K562 (cell line): ENCODE measurements at regions not wholly inside any gene's neighbourhood (a gene's known extent, or its start where the extent isn't known, plus 50 kb on each side); places are given as distances from the start of the nearest gene placed in this dataset.
A peak's percentile ranks its signal among the peaks of the same experiment; 100 is the strongest.

Experiments used
- ESRRB ChIP-seq: fragments of 250-450 bp; sonication (Bioruptor Pico); IDR thresholded peaks from 2 replicates; pipeline ENCODE4 v1.5.0; 2020; ENCODE audit warnings: mild to moderate bottlenecking, moderate library complexity, borderline replicate concordance
- EWSR1 ChIP-seq: fragments of 450-650 bp; IDR thresholded peaks from 2 replicates; pipeline ENCODE4 v1.6.1; 2018; ENCODE audit warnings: borderline replicate concordance, mild to moderate bottlenecking, low read depth, moderate library complexity; ENCODE audit not compliant: partially characterized antibody
- HEY1 ChIP-seq: fragments of 250-450 bp; sonication (Bioruptor Pico); IDR thresholded peaks from 2 replicates; pipeline ENCODE4 v1.5.0; 2020; ENCODE audit warnings: mild to moderate bottlenecking, moderate library complexity, borderline replicate concordance
- HMG20B ChIP-seq: fragments of 250-450 bp; sonication (Bioruptor Pico); IDR thresholded peaks from 2 replicates; pipeline ENCODE4 v1.5.0; 2021; ENCODE audit warnings: mild to moderate bottlenecking
- HOXB6 ChIP-seq: fragments of 250-450 bp; sonication (Bioruptor Pico); IDR thresholded peaks from 2 replicates; pipeline ENCODE4 v1.5.1; 2022; ENCODE audit warnings: mild to moderate bottlenecking, borderline replicate concordance
- KAT2B ChIP-seq: IDR thresholded peaks from one replicate; pipeline ENCODE4 v1.6.1; 2012; ENCODE audit warnings: low read depth, mild to moderate bottlenecking, control low read depth, inconsistent platforms, low read length, moderate library complexity
- KDM2B ChIP-seq: fragments of 250-450 bp; sonication (Bioruptor Pico); IDR thresholded peaks from 2 replicates; pipeline ENCODE4 v1.8.0; 2021; ENCODE audit warnings: mild to moderate bottlenecking, moderate library complexity
- KLF16 ChIP-seq: IDR thresholded peaks from 2 replicates; pipeline ENCODE4 v1.6.1; 2016; ENCODE audit warnings: antibody characterized with exemption
- LARP7 ChIP-seq: fragments of 450-650 bp; IDR thresholded peaks from 2 replicates; pipeline ENCODE4 v1.6.1; 2016
- LEF1 ChIP-seq: fragments of 450-650 bp; IDR thresholded peaks from 2 replicates; pipeline ENCODE4 v1.6.1; 2016; ENCODE audit warnings: mild to moderate bottlenecking
- MBD2 ChIP-seq: sonication (generic); IDR thresholded peaks from 2 replicates; pipeline ENCODE4 v1.6.1; 2016; ENCODE audit warnings: low read depth, borderline replicate concordance
- MCM2 ChIP-seq: fragments of 450-650 bp; IDR thresholded peaks from 2 replicates; pipeline ENCODE4 v1.6.1; 2017; ENCODE audit warnings: low read depth, mild to moderate bottlenecking
- SMAD1 ChIP-seq: fragments of 150-350 bp; IDR thresholded peaks from 2 replicates; pipeline ENCODE4 v1.6.1; 2014; ENCODE audit warnings: low read length, low read depth; ENCODE audit not compliant: partially characterized antibody
- ZBTB43 ChIP-seq: sonication (generic); formaldehyde crosslinking; IDR thresholded peaks from 2 replicates; pipeline ENCODE4 v1.8.0; 2023; ENCODE audit warnings: mild to moderate bottlenecking, missing genetic modification reagents
- ZNF224 ChIP-seq: sonication (generic); formaldehyde crosslinking; IDR thresholded peaks from 2 replicates; pipeline ENCODE4 v1.8.0; 2022; ENCODE audit warnings: mild to moderate bottlenecking, missing genetic modification reagents
- ZNF239 ChIP-seq: fragments of 250-450 bp; sonication (Bioruptor Pico); IDR thresholded peaks from 2 replicates; pipeline ENCODE4 v1.4.0; 2020; ENCODE audit warnings: mild to moderate bottlenecking
- ZNF583 ChIP-seq: fragments of 250-450 bp; sonication (Bioruptor Pico); IDR thresholded peaks from 2 replicates; pipeline ENCODE4 v1.4.0; 2020
- ZNF695 ChIP-seq: fragments of 450-650 bp; formaldehyde crosslinking; IDR thresholded peaks from 2 replicates; pipeline ENCODE4 v1.4.0; 2020; ENCODE audit warnings: mild to moderate bottlenecking, moderate library complexity
- ZNF699 ChIP-seq: fragments of 250-450 bp; sonication (Bioruptor Pico); IDR thresholded peaks from 2 replicates; pipeline ENCODE4 v1.8.0; 2021; ENCODE audit warnings: mild to moderate bottlenecking, moderate library complexity; ENCODE audit not compliant: insufficient replicate concordance
- TF ChIP-seq, protein P1 (sequence below): fragments of 450-650 bp; IDR thresholded peaks from 2 replicates; pipeline ENCODE4 v1.6.1; 2016; ENCODE audit warnings: antibody characterized with exemption
- TF ChIP-seq, protein P2 (sequence below): fragments of 450-650 bp; IDR thresholded peaks from 2 replicates; pipeline ENCODE4 v1.6.1; 2017; ENCODE audit warnings: antibody characterized with exemption, mild to moderate bottlenecking
- TF ChIP-seq, protein P3 (sequence below): fragments of 450-650 bp; formaldehyde crosslinking; IDR thresholded peaks from 2 replicates; pipeline ENCODE4 v1.4.0; 2022; ENCODE audit warnings: mild to moderate bottlenecking, moderate library complexity

DNA sequence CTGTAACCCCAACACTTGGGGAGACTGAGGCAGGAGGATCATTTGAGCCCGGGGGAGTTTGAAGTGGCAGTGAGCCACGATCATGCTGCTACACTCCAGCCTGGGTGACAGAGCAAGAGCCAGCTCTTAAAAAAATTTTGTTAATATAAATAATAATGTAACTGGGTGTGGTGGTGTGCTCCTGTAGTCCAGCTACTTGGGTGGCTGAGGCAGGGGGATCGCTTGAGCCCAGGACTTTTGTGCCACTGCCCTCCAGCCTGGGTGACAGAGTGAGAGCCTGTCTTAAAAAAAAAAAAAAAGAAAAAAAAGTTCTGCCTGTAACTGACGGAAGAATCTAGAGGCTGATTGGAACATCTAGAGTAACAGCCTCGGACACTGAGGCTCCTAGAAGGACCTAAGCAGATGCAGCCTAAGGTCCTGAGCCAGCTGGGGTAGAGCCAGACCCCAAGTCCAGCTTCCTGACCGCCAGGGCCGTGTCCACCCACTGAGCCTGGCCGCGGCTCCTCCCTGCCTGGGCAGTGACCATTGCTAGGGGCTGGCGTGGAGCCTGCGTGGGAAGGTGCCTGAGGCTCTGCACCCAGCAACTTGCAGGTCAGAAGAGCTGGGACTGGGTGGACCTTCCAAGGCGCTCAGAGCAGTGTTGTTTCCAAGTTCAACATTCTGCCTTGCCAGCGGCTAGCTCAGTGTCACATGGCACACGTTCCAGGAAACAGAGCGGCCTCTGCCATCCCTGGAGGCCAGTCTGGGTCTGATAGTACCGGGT, 209.4 kb upstream of the CIBAR2 start (continued):
- TF ChIP-seq EWSR1 (no peak), LEF1 (no peak), KAT2B (no peak), LARP7 (no peak), ZNF239 (no peak), MCM2 (no peak), HOXB6 (CRISPR knock-in tag) (no peak), MBD2 (no peak), HEY1 (CRISPR knock-in tag) (no peak), KLF16 (no peak), KDM2B (CRISPR knock-in tag) (no peak), SMAD1 (no peak), ZNF695 (CRISPR knock-in tag) (no peak), ZBTB43 (CRISPR knock-in tag) (no peak), HMG20B (CRISPR knock-in tag) (no peak), ZNF699 (CRISPR knock-in tag) (no peak), ZNF583 (CRISPR knock-in tag) (peak; percentile 44; the same call in 1 of the 2 replicates), ESRRB (CRISPR knock-in tag) (no peak), ZNF224 (CRISPR knock-in tag) (no peak)
- TF ChIP-seq, protein P1, sequence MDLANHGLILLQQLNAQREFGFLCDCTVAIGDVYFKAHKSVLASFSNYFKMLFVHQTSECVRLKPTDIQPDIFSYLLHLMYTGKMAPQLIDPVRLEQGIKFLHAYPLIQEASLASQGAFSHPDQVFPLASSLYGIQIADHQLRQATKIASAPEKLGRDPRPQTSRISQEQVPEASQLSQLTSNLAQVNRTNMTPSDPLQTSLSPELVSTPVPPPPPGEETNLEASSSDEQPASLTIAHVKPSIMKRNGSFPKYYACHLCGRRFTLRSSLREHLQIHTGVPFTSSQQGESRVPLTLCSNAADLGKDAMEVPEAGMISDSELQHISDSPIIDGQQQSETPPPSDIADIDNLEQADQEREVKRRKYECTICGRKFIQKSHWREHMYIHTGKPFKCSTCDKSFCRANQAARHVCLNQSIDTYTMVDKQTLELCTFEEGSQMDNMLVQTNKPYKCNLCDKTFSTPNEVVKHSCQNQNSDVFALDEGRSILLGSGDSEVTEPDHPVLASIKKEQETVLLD, result peak; percentile 45; the same call in 1 of the 2 replicates
- TF ChIP-seq, protein P2, sequence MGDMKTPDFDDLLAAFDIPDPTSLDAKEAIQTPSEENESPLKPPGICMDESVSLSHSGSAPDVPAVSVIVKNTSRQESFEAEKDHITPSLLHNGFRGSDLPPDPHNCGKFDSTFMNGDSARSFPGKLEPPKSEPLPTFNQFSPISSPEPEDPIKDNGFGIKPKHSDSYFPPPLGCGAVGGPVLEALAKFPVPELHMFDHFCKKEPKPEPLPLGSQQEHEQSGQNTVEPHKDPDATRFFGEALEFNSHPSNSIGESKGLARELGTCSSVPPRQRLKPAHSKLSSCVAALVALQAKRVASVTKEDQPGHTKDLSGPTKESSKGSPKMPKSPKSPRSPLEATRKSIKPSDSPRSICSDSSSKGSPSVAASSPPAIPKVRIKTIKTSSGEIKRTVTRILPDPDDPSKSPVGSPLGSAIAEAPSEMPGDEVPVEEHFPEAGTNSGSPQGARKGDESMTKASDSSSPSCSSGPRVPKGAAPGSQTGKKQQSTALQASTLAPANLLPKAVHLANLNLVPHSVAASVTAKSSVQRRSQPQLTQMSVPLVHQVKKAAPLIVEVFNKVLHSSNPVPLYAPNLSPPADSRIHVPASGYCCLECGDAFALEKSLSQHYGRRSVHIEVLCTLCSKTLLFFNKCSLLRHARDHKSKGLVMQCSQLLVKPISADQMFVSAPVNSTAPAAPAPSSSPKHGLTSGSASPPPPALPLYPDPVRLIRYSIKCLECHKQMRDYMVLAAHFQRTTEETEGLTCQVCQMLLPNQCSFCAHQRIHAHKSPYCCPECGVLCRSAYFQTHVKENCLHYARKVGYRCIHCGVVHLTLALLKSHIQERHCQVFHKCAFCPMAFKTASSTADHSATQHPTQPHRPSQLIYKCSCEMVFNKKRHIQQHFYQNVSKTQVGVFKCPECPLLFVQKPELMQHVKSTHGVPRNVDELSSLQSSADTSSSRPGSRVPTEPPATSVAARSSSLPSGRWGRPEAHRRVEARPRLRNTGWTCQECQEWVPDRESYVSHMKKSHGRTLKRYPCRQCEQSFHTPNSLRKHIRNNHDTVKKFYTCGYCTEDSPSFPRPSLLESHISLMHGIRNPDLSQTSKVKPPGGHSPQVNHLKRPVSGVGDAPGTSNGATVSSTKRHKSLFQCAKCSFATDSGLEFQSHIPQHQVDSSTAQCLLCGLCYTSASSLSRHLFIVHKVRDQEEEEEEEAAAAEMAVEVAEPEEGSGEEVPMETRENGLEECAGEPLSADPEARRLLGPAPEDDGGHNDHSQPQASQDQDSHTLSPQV, result peak; percentile 81
- TF ChIP-seq, protein P3, sequence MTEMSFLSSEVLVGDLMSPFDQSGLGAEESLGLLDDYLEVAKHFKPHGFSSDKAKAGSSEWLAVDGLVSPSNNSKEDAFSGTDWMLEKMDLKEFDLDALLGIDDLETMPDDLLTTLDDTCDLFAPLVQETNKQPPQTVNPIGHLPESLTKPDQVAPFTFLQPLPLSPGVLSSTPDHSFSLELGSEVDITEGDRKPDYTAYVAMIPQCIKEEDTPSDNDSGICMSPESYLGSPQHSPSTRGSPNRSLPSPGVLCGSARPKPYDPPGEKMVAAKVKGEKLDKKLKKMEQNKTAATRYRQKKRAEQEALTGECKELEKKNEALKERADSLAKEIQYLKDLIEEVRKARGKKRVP (CRISPR knock-in tag), result peak; percentile 65
